Psoas muscle (tissue), 7 donors: ENCODE measurements at regions not wholly inside any gene's neighbourhood (a gene's known extent, or its start where the extent isn't known, plus 50 kb on each side); places are given as distances from the start of the nearest gene placed in this dataset.

Experiments used
- ATAC-seq, 4 donors: fragments of 200-7000 bp; cut with Tn5 transposase; one replicate each; pipeline ENCODE4 v1.9.1; 2020; ENCODE audit warnings: moderate library complexity in 3 of 4, mild to moderate bottlenecking in 2 of 4
- DNase-seq, 2 donors: peaks; one replicate each; pipeline ENCODE4 v3.0.0-alpha.2; 2020
- H3K27ac ChIP-seq: fragments of 200-600 bp; one replicate; pipeline ENCODE4 v1.8.0; 2022
- H3K27me3 ChIP-seq, 3 donors: fragments of 200-600 bp in 1 of 3; one replicate each; pipeline versions ENCODE4 v1.6.1 to v1.8.0; 2013 to 2022; ENCODE audit warnings: low read length in 2 of 3, mild to moderate bottlenecking in 2 of 3, moderate library complexity in 1 of 3; ENCODE audit not compliant: insufficient read depth in 3 of 3
- H3K36me3 ChIP-seq, 2 donors: fragments of 200-600 bp in 1 of 2; one replicate each; pipeline versions ENCODE4 v1.6.1 to v1.8.0; 2013 to 2022; ENCODE audit warnings: low read depth in 1 of 2, mild to moderate bottlenecking in 1 of 2, moderate library complexity in 1 of 2; ENCODE audit not compliant: insufficient read depth in 1 of 2
- H3K4me1 ChIP-seq: fragments of 200-600 bp; one replicate; pipeline ENCODE4 v1.8.0; 2022
- H3K4me3 ChIP-seq: fragments of 200-600 bp; one replicate; pipeline ENCODE4 v1.8.0; 2022; ENCODE audit warnings: mild to moderate bottlenecking
- H3K9me3 ChIP-seq: fragments of 200-600 bp; one replicate; pipeline ENCODE4 v1.8.0; 2022
- CTCF ChIP-seq: fragments of 200-600 bp; IDR thresholded peaks from one replicate; pipeline ENCODE4 v1.8.0; 2022; ENCODE audit warnings: antibody characterized with exemption
- WGBS, 3 donors: extraction: QIAGEN DNeasy Blood & Tissue Kit; methylation state at CpG; one replicate each; pipeline versions ENCODE4 v1.1.6 to v1.1.7; 2013; 5-methylcytosine and 5-hydroxymethylcytosine counted together
- intact Hi-C, 2 donors: fragments of 100-400 bp; cut with DNase I; formaldehyde crosslinking; loops; one replicate each; pipeline versions ENCODE4 v1.11.0 to v1.14.2; 2022
- donor health status: healthy with polysubstance abuse.
- donor health status: DM: no; HTN: no; CAD: no; lungs with moderate emphysema.
- donor health status: Bipolar disorder and iron deficiency.
- donor health status: healthy.
- donor health status: DM: yes; HTN: yes; CAD: no.
- donor health status: DM: no; HTN: no; CAD: no.
- donor health status: DM: yes; HTN: yes; CAD: no.

- Histone ChIP-seq H3K4me1 (no peaks in the 10 kb centered on the region), H3K36me3 (no peaks in the 10 kb centered on the region), H3K27ac (no peak overlapping the region), H3K4me3 (no peak overlapping the region), H3K27me3 (no peaks in the 10 kb centered on the region), H3K9me3 (no peaks in the 10 kb centered on the region)
- DNase-seq (no peak), ATAC-seq (no peak)
- intact Hi-C loops: no loop called here
- no peak for TF ChIP-seq CTCF
- 44 to 60% (median 45%) methylated on average over 8 of the region's 8 CpGs for WGBS, 3 donors
These were observed 128.5 kb upstream of the LRIG1 start for GRCh38 chr3:66629150-66629981.

- no peaks in the 10 kb centered on the region for H3K9me3 ChIP-seq
- no peak overlapping the region for H3K4me3 ChIP-seq
- no peak for TF ChIP-seq CTCF
- DNase-seq (no peak), ATAC-seq (no peak)
- intact Hi-C loops: no loop called here
- no peaks in the 10 kb centered on the region for H3K27me3 ChIP-seq
- H3K27ac ChIP-seq: no peak overlapping the region
- no peaks in the 10 kb centered on the region for H3K36me3 ChIP-seq
- no peaks in the 10 kb centered on the region for H3K4me1 ChIP-seq
These were observed 129.2 kb upstream of the LRIG1 start for GRCh38 chr3:66629982-66630368.

- no peaks in the 10 kb centered on the region for H3K4me1 ChIP-seq
- no peak overlapping the region for H3K27ac ChIP-seq
- H3K27me3 ChIP-seq: no peaks in the 10 kb centered on the region
- WGBS, 3 donors: 63 to 67% (median 66%) methylated on average over 6 of the region's 6 CpGs
- TF ChIP-seq CTCF: no peak
- H3K9me3 ChIP-seq: no peaks in the 10 kb centered on the region
- intact Hi-C loops: no loop called here
- no peak for ATAC-seq
- DNase-seq: no peak
- no peaks in the 10 kb centered on the region for H3K36me3 ChIP-seq
- no peak overlapping the region for H3K4me3 ChIP-seq
These were observed 132.9 kb upstream of the LRIG1 start for GRCh38 chr3:66633402-66634381.

- ATAC-seq (no peak), DNase-seq (no peak)
- intact Hi-C loops: no loop called here
- Histone ChIP-seq H3K9me3 (no peaks in the 10 kb centered on the region), H3K4me1 (no peaks in the 10 kb centered on the region), H3K4me3 (no peak overlapping the region), H3K27me3 (no peaks in the 10 kb centered on the region), H3K36me3 (no peaks in the 10 kb centered on the region), H3K27ac (no peak overlapping the region)
- 67 to 72% (median 69%) methylated on average over 6 of the region's 6 CpGs for WGBS, 3 donors
- TF ChIP-seq CTCF: no peak
These were observed 137.9 kb upstream of the LRIG1 start for GRCh38 chr3:66638717-66639116.
